Fibroblast of the conjunctiva (primary cell): ENCODE measurements at regions not wholly inside any gene's neighbourhood (a gene's known extent, or its start where the extent isn't known, plus 50 kb on each side); places are given as distances from the start of the nearest gene placed in this dataset.
"Not testable (repeated sequence)": the region's sequence is repeated elsewhere in the genome, so short reads cannot be mapped to it uniquely, and the experiment has no call there.

ENCODE experiments used
- DNase-seq: peaks from one replicate; pipeline ENCODE4 v3.0.0-alpha.2; 2010; ENCODE audit warnings: low read depth

DNA sequence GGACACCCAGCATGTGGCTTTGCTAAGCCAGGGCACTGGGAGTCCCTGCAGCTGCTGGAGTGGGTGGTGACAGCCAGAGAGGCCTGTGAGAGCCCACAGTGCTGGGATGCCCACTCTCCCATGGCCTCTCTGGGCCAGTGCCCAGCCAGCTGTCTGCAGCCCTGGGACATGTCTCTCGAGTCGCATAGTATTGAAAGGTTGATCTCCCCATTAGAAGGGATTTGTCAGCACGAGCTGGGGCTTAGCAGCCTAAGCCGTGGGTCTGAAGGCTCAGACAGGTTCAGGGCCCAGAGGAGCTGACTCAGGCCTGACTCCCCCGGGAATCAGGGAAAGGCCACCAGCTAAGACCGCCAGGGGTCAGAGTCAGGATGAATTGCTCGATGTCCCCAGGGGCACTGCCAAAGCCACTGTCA lies 53.5 kb downstream of the FOXD2 start:
- DNase-seq, result no peak

GRCh38 chr1:47495176-47495713 lies 57.4 kb downstream of the FOXD2 start:
- no peak for DNase-seq

DNA sequence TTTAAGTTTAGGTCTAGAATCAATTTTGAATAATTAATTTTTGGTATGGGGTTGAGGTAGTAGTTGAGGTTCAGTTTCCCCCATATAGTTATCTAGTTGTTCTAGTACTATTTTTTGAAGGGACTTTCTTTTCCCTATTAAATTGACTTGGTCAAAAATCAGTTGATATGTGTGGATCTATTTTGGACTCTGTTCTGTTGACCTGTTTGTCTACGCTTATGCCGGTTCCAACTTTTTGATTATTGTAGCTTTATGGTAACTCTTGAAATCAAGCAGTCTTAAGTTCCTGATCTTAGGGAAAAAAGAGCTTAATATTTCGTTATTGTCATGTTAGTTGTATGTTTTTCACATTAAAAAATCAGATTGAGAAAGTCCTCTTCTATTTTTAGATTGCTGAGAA lies 60.7 kb downstream of the FOXD2 start:
- DNase-seq, result no peak

- DNase-seq, result no peak
These were observed 63.2 kb downstream of the FOXD2 start for GRCh38 chr1:47501069-47501468.

DNA sequence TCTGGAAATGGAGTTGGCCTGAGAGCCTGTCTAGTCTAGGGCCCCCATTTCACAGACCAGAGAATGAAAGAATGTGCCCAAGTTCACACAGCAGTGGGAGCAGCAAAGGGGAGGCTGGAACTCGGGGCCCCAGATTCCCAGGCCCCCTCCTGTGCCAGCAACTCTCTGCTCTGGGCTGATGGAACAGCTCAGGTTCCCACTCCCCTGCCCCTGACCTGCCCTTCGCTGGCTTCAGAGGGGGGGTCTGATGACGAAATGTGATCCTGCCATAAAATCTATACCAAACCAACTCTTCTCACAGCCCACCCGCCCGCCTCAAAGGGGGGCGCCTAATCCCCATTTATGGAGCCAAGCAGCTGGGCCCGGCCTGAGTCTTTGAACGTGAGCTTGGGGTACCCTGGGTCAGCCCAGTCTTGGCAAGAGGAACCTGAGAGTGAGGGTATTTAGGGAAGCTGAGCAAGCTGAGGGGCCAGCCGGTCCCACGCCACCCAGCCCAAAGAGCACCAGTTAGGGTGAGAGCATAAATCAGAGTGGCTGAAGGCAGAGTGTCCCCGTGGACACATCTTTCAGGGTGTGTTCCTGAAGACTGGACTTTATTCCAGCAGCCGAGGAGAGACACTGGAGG lies 65.0 kb downstream of the FOXD2 start:
- DNase-seq, result no peak

DNA sequence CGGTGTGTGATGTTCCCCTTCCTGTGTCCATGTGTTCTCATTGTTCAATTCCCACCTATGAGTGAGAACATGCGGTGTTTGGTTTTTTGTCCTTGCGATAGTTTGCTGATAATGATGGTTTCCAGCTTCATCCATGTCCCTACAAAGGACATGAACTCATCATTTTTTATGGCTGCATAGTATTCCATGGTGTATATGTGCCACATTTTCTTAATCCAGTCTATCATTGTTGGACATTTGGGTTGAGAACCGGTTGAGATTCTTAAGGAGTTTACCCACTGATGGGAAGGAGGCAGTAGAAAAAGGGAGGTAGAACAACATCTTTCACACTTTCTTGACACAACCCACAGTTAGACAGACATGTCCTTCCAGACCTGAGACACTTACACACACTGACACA lies 67.0 kb downstream of the FOXD2 start:
- DNase-seq, result not testable (repeated sequence)

DNA sequence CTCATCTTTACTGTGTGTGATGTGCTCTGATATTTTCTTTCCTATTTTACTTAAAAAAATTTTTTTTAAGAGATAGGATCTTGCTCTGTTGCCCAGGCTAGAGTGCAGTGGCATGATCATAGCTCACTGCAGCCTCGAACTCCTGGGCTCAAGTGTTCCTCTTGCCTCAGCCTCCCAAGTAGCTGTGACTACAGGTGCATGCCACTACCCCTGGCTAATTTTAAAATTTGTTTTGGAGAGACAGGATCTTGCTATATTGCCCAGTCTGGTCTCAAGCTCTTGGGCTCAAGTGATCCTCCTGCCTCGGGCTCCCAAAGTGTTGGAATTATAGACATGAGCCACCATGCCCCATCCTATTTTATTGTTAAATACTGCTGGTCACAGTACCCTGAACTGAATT lies 67.4 kb downstream of the FOXD2 start:
- DNase-seq, result no peak

- DNase-seq, result no peak
These were observed 68.2 kb downstream of the FOXD2 start for GRCh38 chr1:47506053-47506452.

DNA sequence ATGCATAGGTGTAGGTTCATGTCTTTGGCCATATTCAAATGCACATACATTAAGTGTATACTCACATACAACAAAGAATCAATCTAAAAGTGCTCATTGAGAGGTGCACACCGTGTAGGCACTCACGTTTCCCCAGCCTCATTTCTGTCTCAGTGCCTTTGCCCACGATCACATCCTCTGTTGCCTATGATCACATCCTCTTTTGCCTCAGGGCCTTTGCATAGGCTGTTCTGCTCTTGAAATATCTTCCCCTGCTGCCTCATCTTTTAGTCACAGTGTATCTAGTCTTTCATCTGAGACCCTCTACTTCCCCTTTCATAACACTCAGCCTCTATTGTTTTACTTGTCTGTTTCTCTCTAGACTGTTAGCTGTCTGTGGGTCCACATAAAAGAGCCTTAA lies 69.3 kb downstream of the FOXD2 start:
- no peak for DNase-seq

DNA sequence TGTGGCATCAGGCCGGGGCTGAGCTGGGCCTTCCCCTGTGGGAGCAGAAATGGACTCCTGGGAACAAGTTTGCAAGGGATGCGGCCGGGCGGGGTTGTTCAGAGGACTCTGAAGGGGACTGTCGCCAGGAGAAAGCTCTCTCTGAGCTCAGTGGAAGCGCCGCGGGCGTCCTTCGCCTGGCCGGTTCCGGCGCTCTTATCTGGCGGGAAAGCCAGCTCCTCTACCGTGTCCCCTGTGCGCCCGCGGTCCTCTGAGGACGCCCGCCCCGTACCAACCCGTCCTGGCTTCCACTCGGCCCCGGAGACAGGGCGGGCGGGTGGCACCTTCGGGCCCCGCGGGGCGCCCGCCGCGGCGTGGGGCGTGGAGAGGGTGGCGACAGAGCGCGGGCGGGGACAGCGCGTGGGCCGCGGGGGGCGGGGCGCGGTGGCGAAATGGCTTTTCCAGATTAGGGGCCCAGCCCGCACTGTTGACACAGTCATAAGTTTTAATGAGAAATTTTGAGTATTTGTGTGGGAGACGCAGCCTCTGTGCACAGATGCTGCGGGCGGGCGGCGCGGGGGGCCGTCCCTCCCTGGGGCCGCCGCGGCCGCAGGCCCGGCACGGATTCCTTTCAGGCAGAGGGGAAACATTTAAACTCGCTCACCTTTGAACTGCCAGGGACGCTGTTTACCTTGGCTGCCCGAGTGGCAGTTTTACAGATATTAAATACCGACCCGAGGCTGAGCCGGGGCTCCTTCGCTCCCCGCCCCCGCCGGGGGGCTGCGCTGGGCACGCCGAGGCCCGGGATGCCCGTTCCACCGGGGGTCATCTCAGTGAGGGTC lies 70.2 kb downstream of the FOXD2 start:
- DNase-seq, result no peak

DNA sequence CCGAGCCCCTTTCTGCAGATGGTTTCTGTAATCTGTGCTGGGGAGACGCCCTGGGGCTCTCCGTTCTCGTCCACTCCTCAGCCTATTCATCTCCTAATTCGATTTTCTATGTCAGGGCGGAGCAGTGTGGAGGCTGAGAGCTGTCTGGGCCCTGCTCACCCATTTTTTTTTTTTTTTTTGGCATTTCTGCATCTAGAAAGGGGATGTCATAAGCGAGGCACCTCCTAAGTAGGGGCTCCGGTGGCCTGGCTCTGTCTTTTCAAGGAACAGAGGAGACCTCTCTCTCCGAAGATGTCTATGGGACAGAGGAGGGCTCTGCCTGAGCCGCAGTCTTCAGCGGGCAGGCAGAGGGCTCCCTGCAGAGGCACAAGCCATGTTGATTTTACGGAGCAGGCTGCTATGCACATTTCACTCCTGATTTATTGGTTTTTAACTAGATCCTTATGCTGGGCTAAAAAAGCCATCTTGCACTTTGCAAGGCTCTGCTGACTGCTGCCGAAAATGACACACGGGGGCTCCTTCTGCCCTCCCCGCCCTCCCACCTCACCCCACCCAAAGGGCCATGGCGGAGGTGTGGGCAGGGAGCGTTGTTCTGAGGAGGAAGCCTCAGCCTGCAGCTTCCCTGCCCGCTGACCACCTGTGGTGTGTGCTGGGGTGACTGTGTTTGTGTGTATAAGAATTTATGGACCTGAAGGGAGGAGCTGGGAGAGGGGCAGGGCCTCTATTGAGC lies 71.0 kb downstream of the FOXD2 start:
- no peak for DNase-seq

GRCh38 chr1:47510282-47510811 lies 72.5 kb downstream of the FOXD2 start:
- no peak for DNase-seq

DNA sequence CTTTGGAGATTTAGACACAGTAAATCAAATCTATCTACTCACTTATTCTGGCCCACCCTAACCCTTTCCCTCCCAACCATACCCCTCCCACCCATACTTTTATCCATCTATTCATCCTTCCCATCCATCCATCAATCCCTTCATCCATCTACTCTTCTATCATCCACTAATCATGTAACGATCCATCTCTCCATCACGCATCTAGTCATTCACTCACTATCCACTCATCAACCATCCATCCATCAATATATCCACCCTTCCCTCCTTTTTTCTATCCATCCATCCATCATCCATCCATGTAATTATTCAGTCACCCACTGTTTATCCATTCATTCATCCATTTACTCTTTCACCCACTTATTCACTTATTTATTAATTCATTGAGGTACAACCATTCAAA lies 74.0 kb downstream of the FOXD2 start:
- no peak for DNase-seq

DNA sequence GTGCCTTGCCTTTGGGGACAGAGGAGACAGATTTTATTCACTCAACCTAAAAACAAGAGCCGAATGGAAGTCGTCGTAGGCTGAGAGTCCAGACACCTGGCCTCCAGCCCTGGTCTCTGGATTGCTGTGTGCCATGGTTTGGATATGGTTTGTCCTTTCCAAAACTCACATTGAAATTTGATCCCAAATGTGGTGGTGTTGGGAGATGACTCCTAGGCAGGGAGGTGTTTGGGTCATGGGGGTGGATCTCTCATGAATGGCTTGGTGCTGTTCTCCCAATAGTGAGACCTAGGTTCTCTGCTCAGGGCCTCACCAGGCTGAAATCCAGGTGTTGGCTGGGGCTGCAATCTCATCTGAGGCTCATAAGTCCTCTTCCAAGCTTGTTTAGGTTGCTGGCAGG lies 75.5 kb downstream of the FOXD2 start:
- no peak for DNase-seq

DNA sequence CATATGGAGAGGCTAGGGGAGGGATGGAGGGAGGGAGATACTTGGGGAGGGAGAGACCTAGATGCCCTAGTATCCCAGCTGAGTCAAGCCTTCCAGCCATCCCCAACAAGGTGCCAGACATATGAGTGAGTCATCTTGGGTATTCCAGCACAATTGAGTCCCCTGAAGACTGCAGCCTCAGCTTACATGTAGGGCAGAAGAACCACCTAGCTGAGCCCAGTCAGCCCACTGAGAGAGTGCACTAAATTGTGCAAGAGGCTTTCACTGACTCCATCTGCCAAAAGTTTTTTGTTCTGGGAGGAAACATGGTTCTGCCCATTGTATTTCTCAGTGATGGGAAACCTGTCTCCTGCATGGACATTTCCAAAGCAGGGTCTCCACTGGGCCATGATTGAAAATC lies 76.4 kb downstream of the FOXD2 start:
- DNase-seq, result no peak

GRCh38 chr1:47515164-47515789 lies 77.4 kb downstream of the FOXD2 start:
- DNase-seq, result no peak

- no peak for DNase-seq
These were observed 80.1 kb downstream of the FOXD2 start for GRCh38 chr1:47517946-47518345.

- DNase-seq, result no peak
These were observed 81.6 kb downstream of the FOXD2 start for GRCh38 chr1:47519491-47519890.

DNA sequence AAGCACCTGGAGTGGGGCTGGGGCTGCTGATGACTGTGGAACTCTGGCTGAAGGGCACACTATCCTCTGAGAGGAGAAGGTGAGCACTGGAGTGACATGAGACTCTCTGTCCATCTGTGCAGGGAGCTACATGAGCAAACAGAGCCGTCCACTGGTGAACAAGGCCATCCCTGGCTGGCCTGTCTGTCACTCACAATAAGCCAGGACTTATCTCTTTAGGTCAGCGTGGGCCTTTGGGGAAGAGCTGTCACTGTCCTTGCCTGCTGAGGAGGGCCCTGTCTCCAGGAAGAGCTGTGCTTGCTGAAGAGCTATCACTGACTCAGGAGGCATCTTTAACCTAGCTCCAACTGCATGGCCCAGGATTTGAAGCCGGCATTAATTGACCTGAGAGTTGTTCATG lies 82.1 kb downstream of the FOXD2 start:
- DNase-seq, result no peak

GRCh38 chr1:47521034-47521881 lies 83.4 kb downstream of the FOXD2 start:
- DNase-seq, result no peak
